H1 (cell line): ENCODE measurements at regions not wholly inside any gene's neighbourhood (a gene's known extent, or its start where the extent isn't known, plus 50 kb on each side); places are given as distances from the start of the nearest gene placed in this dataset.

ENCODE experiments used
- CTCF ChIA-PET: fragments of 300-600 bp; sonication (Branson Sonifier 250); formaldehyde crosslinking; loops from one replicate; lab custom pipeline; 2021; ENCODE audit not compliant: partially characterized antibody; lab: Charles Lee
- POLR2A ChIA-PET: fragments of 300-600 bp; sonication (Branson Sonifier 250); formaldehyde crosslinking; loops from one replicate; lab custom pipeline; 2021; ENCODE audit warnings: inconsistent platforms; ENCODE audit not compliant: partially characterized antibody; lab: Charles Lee
- DNase-seq, 2 experiments: peaks; one replicate each; pipeline versions ENCODE4 v3.0.0 to v3.0.0-alpha.2; 2010 to 2022; ENCODE audit warnings: low spot score in 2 of 2, low read depth in 1 of 2, mixed read lengths in 1 of 2
- FAIRE-seq: peaks from 2 replicates; lab custom pipeline; 2011; peaks lifted over from hg19 to GRCh38; lab: Jason Lieb, UNC
- H2AFZ ChIP-seq: 2 replicates; pipeline ENCODE4 v1.8.1; 2012; ENCODE audit warnings: low read length, inconsistent platforms
- H2AK5ac ChIP-seq: 2 replicates; pipeline ENCODE4 v1.6.1; 2013; ENCODE audit warnings: low read depth, low read length
- H2BK120ac ChIP-seq: replicated peaks from 2 replicates; pipeline ENCODE3; 2013; ENCODE audit warnings: low read depth, low read length, inconsistent platforms
- H2BK12ac ChIP-seq: 2 replicates; pipeline ENCODE4 v1.6.1; 2013; ENCODE audit warnings: low read depth, low read length
- H2BK15ac ChIP-seq: 2 replicates; pipeline ENCODE4 v1.6.1; 2013; ENCODE audit warnings: low read length
- H2BK20ac ChIP-seq: 2 replicates; pipeline ENCODE4 v1.6.1; 2013; ENCODE audit warnings: low read length
- H2BK5ac ChIP-seq: 2 replicates; pipeline ENCODE4 v1.6.1; 2013; ENCODE audit warnings: low read depth, low read length
- H3K14ac ChIP-seq: 2 replicates; pipeline ENCODE4 v1.6.1; 2013; ENCODE audit warnings: inconsistent platforms; ENCODE audit not compliant: insufficient read length
- H3K18ac ChIP-seq: 2 replicates; pipeline ENCODE4 v1.6.1; 2013; ENCODE audit warnings: low read length; ENCODE audit errors: extremely low read depth
- H3K23ac ChIP-seq: 2 replicates; pipeline ENCODE4 v1.6.1; 2013; ENCODE audit warnings: inconsistent platforms; ENCODE audit not compliant: insufficient read length
- H3K23me2 ChIP-seq: 2 replicates; pipeline ENCODE4 v1.6.1; 2013; ENCODE audit warnings: low read depth, low read length
- H3K27ac ChIP-seq: 2 replicates; pipeline ENCODE4 v1.6.1; 2011; ENCODE audit warnings: low read depth, low read length, inconsistent platforms
- H3K27me3 ChIP-seq, 4 experiments: replicated peaks in 1 of 4; 1 replicate in 1 of 4; 2 replicates in 3 of 4; pipeline versions ENCODE4 v1.6.1 to v1.8.1; 2011 to 2013; ENCODE audit warnings: low read length in 3 of 4, mild to moderate bottlenecking in 3 of 4, inconsistent platforms in 2 of 4, mixed read lengths in 2 of 4, moderate library complexity in 1 of 4; ENCODE audit not compliant: control insufficient read depth in 3 of 4, insufficient read depth in 3 of 4; ENCODE audit errors: extremely low read depth in 1 of 4
- H3K36me3 ChIP-seq, 4 experiments: 2 replicates each; pipeline versions ENCODE4 v1.6.1 to v1.8.1; 2011 to 2013; ENCODE audit warnings: mild to moderate bottlenecking in 4 of 4, low read length in 3 of 4, moderate library complexity in 2 of 4, control low read depth in 1 of 4, inconsistent platforms in 1 of 4; ENCODE audit not compliant: insufficient read depth in 4 of 4, control insufficient read depth in 2 of 4
- H3K4ac ChIP-seq: replicated peaks from 2 replicates; pipeline ENCODE3; 2013; ENCODE audit warnings: low read length, low read depth, mixed read lengths, inconsistent platforms; ENCODE audit not compliant: insufficient read length
- H3K4me1 ChIP-seq, 4 experiments: replicated peaks in 1 of 4; 1 replicate in 1 of 4; 2 replicates in 3 of 4; pipeline versions ENCODE4 v1.6.1 to v1.8.1; 2011 to 2013; ENCODE audit warnings: low read length in 3 of 4, inconsistent platforms in 2 of 4, mixed read lengths in 1 of 4; ENCODE audit not compliant: insufficient read depth in 4 of 4, control insufficient read depth in 3 of 4
- H3K4me2 ChIP-seq, 2 experiments: 2 replicates each; pipeline versions ENCODE4 v1.6.1 to v1.8.1; 2011 to 2013; ENCODE audit warnings: low read depth in 2 of 2, low read length in 2 of 2, control low read depth in 1 of 2, inconsistent platforms in 1 of 2, mild to moderate bottlenecking in 1 of 2; ENCODE audit not compliant: insufficient read depth in 1 of 2
- H3K4me3 ChIP-seq, 4 experiments: fragments of 200-600, 300-600 bp in 1 of 4; sonication (generic), shearing (Covaris generic), sonication (Bioruptor Twin) in 1 of 4; 2 replicates each; pipeline versions ENCODE4 v1.5.1 to v1.8.1; 2011 to 2016; ENCODE audit warnings: low read length in 4 of 4, low read depth in 3 of 4, control low read depth in 2 of 4, inconsistent platforms in 2 of 4, mild to moderate bottlenecking in 2 of 4, mixed read lengths in 1 of 4, moderate library complexity in 1 of 4; ENCODE audit not compliant: insufficient read depth in 2 of 4; ENCODE audit errors: extremely low read depth in 1 of 4
- H3K56ac ChIP-seq: replicated peaks from 2 replicates; pipeline ENCODE3; 2013; ENCODE audit warnings: low read depth, mild to moderate bottlenecking, mixed read lengths, low read length, inconsistent platforms; ENCODE audit not compliant: insufficient read length
- H3K79me1 ChIP-seq: 2 replicates; pipeline ENCODE4 v1.6.1; 2013; ENCODE audit warnings: low read depth, low read length, control low read depth
- H3K79me2 ChIP-seq, 2 experiments: 2 replicates each; pipeline versions ENCODE4 v1.6.1 to v1.8.1; 2012 to 2013; ENCODE audit warnings: low read length in 2 of 2, mild to moderate bottlenecking in 2 of 2, inconsistent platforms in 1 of 2; ENCODE audit not compliant: insufficient read depth in 2 of 2, control insufficient read depth in 1 of 2
- H3K9ac ChIP-seq, 4 experiments: replicated peaks in 1 of 4; 1 replicate in 1 of 4; 2 replicates in 3 of 4; pipeline versions ENCODE4 v1.6.1 to v1.8.1; 2011 to 2013; ENCODE audit warnings: low read depth in 3 of 4, low read length in 3 of 4, control low read depth in 2 of 4, mild to moderate bottlenecking in 2 of 4, moderate library complexity in 2 of 4, inconsistent platforms in 1 of 4; ENCODE audit errors: extremely low read depth in 1 of 4
- H3K9me3 ChIP-seq, 2 experiments: 2 replicates each; pipeline versions ENCODE4 v1.6.1 to v1.8.1; 2012 to 2013; ENCODE audit warnings: mild to moderate bottlenecking in 2 of 2, moderate library complexity in 2 of 2, control low read depth in 1 of 2, inconsistent platforms in 1 of 2, low read depth in 1 of 2, low read length in 1 of 2, mixed read lengths in 1 of 2; ENCODE audit not compliant: insufficient read depth in 2 of 2
- H4K20me1 ChIP-seq, 2 experiments: replicated peaks in 1 of 2; 2 replicates each; pipeline versions ENCODE3 to v1.8.1; 2011 to 2013; ENCODE audit warnings: inconsistent platforms in 2 of 2, low read length in 2 of 2, mild to moderate bottlenecking in 1 of 2; ENCODE audit not compliant: insufficient read depth in 2 of 2, control insufficient read depth in 1 of 2
- H4K5ac ChIP-seq: 2 replicates; pipeline ENCODE4 v1.6.1; 2013; ENCODE audit warnings: low read length, low read depth, mixed read lengths, inconsistent platforms; ENCODE audit not compliant: insufficient read length
- H4K8ac ChIP-seq: 2 replicates; pipeline ENCODE4 v1.8.0; 2013; ENCODE audit warnings: mild to moderate bottlenecking, moderate library complexity, low read length, inconsistent platforms; ENCODE audit not compliant: insufficient read depth; ENCODE audit errors: extremely low read depth
- H4K91ac ChIP-seq: replicated peaks from 2 replicates; pipeline ENCODE3; 2013; ENCODE audit warnings: low read length, mixed read lengths, inconsistent platforms; ENCODE audit not compliant: insufficient read length
- CHD2 ChIP-seq: IDR thresholded peaks from 2 replicates; pipeline ENCODE4 v1.6.1; 2012; ENCODE audit warnings: low read length, improper control_type of control experiment
- CTBP2 ChIP-seq: IDR thresholded peaks from 2 replicates; pipeline ENCODE4 v1.7.0; 2011; ENCODE audit warnings: borderline replicate concordance, mild to moderate bottlenecking, moderate library complexity, mixed read lengths, low read length; ENCODE audit not compliant: insufficient read depth, insufficient read length
- GABPA ChIP-seq: IDR thresholded peaks from 2 replicates; pipeline ENCODE4 v1.6.1; 2011; ENCODE audit warnings: mild to moderate bottlenecking, low read length, moderate library complexity, borderline replicate concordance; ENCODE audit not compliant: insufficient read depth
- JUN ChIP-seq: IDR thresholded peaks from 2 replicates; pipeline ENCODE4 v1.6.1; 2011; ENCODE audit warnings: low read depth, mild to moderate bottlenecking, improper control_type of control experiment, low read length
- SIRT6 ChIP-seq: IDR thresholded peaks from one replicate; pipeline ENCODE4 v1.7.1; 2012; ENCODE audit warnings: low read length, inconsistent platforms
- TEAD4 ChIP-seq: IDR thresholded peaks from 2 replicates; pipeline ENCODE4 v1.6.1; 2012; ENCODE audit warnings: low read depth, low read length, inconsistent platforms, mixed read lengths
- WGBS, 2 experiments: shearing (Covaris generic) in 1 of 2; methylation state at CpG; one replicate each; pipeline versions ENCODE4 v1.1.6 to v1.1.7; 2013 to 2015; ENCODE audit warnings: low lambda C conversion rate in 2 of 2, mixed read lengths in 2 of 2, inconsistent platforms in 1 of 2, low coverage in 1 of 2, missing lambda C conversion rate in 1 of 2; ENCODE audit not compliant: insufficient replicate concordance in 2 of 2, insufficient coverage in 1 of 2, insufficient read length in 1 of 2; ENCODE audit errors: extremely low coverage in 1 of 2, missing lambda C conversion rate in 1 of 2; 5-methylcytosine and 5-hydroxymethylcytosine counted together
- TF ChIP-seq, protein P1 (sequence below): IDR thresholded peaks from 2 replicates; pipeline ENCODE4 v1.6.1; 2011; ENCODE audit warnings: low read depth, mild to moderate bottlenecking, low read length; ENCODE audit not compliant: insufficient read depth

- Histone ChIP-seq H3K56ac (no peak overlapping the region), H2BK12ac (no peak overlapping the region), H3K4ac (no peak overlapping the region), H2BK5ac (no peak overlapping the region), H2BK120ac (no peak overlapping the region), H2AFZ (no peak overlapping the region), H3K14ac (no peak overlapping the region), H2BK20ac (no peak overlapping the region), H2BK15ac (no peak overlapping the region), H3K23me2 (no peaks in the 10 kb centered on the region), H3K4me2 (no peak overlapping the region), H3K27me3 (no peaks in the 10 kb centered on the region), H3K36me3 (no peaks in the 10 kb centered on the region; a peak in 1 of 8 replicates), H3K9ac (no peak overlapping the region), H2AK5ac (no peak overlapping the region), H3K9me3 (peaks cover 0 to 2% of the 10 kb centered on the region in 2 experiments; a peak in 1 of 4 replicates), H4K91ac (no peak overlapping the region), H3K4me1 (no peaks in the 10 kb centered on the region), H4K20me1 (no peaks in the 10 kb centered on the region), H3K79me2 (no peaks in the 10 kb centered on the region), H4K5ac (no peak overlapping the region), H3K79me1 (no peaks in the 10 kb centered on the region), H3K4me3 (no peak overlapping the region), H3K27ac (no peak overlapping the region), H4K8ac (no peak overlapping the region), H3K18ac (no peak overlapping the region), H3K23ac (no peak overlapping the region)
- DNase-seq (no peak), FAIRE-seq (no peak)
- WGBS, 2 experiments, result 85% methylated on average over 2 of the region's 5 CpGs; no CpG with 5 or more reads in 1 of the 2 experiments
- POLR2A ChIA-PET, result no interaction called here
- CTCF ChIA-PET, result no interaction called here
- no peak for TF ChIP-seq JUN
- TF ChIP-seq CTBP2, result no peak
- TF ChIP-seq TEAD4, result no peak
- TF ChIP-seq CHD2, result no peak
- no peak for TF ChIP-seq SIRT6
- TF ChIP-seq GABPA, result no peak
- TF ChIP-seq, protein P1, sequence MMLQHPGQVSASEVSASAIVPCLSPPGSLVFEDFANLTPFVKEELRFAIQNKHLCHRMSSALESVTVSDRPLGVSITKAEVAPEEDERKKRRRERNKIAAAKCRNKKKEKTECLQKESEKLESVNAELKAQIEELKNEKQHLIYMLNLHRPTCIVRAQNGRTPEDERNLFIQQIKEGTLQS, result no peak
Measured at GRCh38 chr13:64985075-64985474, 2245.1 kb downstream of the PCDH9 start.
